HepG2 (cell line): ENCODE measurements at regions not wholly inside any gene's neighbourhood (a gene's known extent, or its start where the extent isn't known, plus 50 kb on each side); places are given as distances from the start of the nearest gene placed in this dataset.

Experiments
- SAP130 ChIP-seq: IDR thresholded peaks from 2 replicates; pipeline ENCODE4 v1.6.1; 2016; ENCODE audit warnings: low read depth
- ZNF30 ChIP-seq: sonication (generic); formaldehyde crosslinking; IDR thresholded peaks from 2 replicates; pipeline ENCODE4 v1.5.0; 2020; ENCODE audit warnings: mild to moderate bottlenecking, missing genetic modification reagents
- ZNF569 ChIP-seq: sonication (generic); formaldehyde crosslinking; IDR thresholded peaks from 2 replicates; pipeline ENCODE4 v1.5.0; 2020; ENCODE audit warnings: mild to moderate bottlenecking, missing genetic modification reagents, moderate library complexity, borderline replicate concordance
- TF ChIP-seq, protein P1 (sequence below): sonication (generic); formaldehyde crosslinking; IDR thresholded peaks from 2 replicates; pipeline ENCODE4 v1.4.0; 2020; ENCODE audit warnings: missing genetic modification reagents
- TF ChIP-seq, protein P2 (sequence below): sonication (generic); formaldehyde crosslinking; IDR thresholded peaks from 2 replicates; pipeline ENCODE4 v1.9.0; 2021; ENCODE audit warnings: mild to moderate bottlenecking, missing genetic modification reagents
- TF ChIP-seq, protein P3 (sequence below): sonication (generic); formaldehyde crosslinking; IDR thresholded peaks from 2 replicates; pipeline ENCODE4 v1.4.0; 2020; ENCODE audit warnings: missing genetic modification reagents, borderline replicate concordance
- TF ChIP-seq, protein P4 (sequence below): sonication (generic); formaldehyde crosslinking; IDR thresholded peaks from 2 replicates; pipeline ENCODE4 v1.5.0; 2020; ENCODE audit warnings: missing genetic modification reagents, mild to moderate bottlenecking, borderline replicate concordance
- TF ChIP-seq, protein P5 (sequence below): sonication (generic); formaldehyde crosslinking; conservative IDR thresholded peaks from 2 replicates; pipeline ENCODE4 v1.8.0; 2022; ENCODE audit warnings: missing genetic modification reagents

DNA sequence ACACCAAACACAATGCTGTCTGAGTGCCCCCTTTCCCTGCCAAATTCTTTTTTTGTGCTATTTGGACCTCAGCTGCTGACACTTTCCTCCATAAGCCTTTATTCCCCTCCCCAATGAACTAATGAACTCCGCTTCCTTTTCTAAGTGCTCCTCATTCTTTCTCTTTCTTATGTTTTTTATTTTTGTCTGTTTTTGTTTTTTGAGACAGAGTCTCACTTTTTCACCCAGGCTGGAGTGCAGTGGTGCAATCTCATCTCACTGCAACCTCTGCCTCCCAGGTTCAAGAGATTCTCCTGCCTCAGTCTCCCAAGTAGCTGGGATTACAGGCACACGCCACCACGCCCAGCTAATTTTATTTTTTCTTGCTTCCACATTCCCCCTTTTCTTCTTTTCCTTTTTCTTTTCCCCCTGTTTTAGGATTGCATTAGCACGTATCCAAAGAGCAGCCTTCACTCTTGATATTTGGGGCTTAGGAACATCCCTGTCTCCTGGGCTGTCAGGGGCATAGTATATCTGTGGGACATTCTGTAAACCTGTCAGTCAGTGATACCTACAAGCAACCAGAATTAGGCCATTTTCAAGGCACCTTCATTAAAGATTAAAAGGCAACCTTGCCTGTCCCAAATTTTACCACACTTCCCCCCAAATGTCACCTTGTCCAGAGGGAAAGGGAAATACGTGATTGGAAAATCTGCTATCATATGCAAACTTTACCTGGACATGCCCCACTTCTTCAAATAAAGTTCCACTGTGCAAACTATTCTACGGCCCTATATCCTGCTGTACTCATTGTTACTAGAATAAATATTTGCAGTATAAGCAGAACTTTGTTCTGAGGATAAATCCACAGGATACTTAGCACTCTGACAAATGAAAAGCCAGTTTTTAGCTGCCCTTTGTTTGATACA lies 65.1 kb upstream of the ACSL3 start (continued):
- TF ChIP-seq, protein P1, sequence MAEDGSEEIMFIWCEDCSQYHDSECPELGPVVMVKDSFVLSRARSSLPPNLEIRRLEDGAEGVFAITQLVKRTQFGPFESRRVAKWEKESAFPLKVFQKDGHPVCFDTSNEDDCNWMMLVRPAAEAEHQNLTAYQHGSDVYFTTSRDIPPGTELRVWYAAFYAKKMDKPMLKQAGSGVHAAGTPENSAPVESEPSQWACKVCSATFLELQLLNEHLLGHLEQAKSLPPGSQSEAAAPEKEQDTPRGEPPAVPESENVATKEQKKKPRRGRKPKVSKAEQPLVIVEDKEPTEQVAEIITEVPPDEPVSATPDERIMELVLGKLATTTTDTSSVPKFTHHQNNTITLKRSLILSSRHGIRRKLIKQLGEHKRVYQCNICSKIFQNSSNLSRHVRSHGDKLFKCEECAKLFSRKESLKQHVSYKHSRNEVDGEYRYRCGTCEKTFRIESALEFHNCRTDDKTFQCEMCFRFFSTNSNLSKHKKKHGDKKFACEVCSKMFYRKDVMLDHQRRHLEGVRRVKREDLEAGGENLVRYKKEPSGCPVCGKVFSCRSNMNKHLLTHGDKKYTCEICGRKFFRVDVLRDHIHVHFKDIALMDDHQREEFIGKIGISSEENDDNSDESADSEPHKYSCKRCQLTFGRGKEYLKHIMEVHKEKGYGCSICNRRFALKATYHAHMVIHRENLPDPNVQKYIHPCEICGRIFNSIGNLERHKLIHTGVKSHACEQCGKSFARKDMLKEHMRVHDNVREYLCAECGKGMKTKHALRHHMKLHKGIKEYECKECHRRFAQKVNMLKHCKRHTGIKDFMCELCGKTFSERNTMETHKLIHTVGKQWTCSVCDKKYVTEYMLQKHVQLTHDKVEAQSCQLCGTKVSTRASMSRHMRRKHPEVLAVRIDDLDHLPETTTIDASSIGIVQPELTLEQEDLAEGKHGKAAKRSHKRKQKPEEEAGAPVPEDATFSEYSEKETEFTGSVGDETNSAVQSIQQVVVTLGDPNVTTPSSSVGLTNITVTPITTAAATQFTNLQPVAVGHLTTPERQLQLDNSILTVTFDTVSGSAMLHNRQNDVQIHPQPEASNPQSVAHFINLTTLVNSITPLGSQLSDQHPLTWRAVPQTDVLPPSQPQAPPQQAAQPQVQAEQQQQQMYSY (CRISPR knock-in tag) = 0 out of 2 replicates have a peak, but pooled peaks have one; percentile 3
- TF ChIP-seq, protein P2, sequence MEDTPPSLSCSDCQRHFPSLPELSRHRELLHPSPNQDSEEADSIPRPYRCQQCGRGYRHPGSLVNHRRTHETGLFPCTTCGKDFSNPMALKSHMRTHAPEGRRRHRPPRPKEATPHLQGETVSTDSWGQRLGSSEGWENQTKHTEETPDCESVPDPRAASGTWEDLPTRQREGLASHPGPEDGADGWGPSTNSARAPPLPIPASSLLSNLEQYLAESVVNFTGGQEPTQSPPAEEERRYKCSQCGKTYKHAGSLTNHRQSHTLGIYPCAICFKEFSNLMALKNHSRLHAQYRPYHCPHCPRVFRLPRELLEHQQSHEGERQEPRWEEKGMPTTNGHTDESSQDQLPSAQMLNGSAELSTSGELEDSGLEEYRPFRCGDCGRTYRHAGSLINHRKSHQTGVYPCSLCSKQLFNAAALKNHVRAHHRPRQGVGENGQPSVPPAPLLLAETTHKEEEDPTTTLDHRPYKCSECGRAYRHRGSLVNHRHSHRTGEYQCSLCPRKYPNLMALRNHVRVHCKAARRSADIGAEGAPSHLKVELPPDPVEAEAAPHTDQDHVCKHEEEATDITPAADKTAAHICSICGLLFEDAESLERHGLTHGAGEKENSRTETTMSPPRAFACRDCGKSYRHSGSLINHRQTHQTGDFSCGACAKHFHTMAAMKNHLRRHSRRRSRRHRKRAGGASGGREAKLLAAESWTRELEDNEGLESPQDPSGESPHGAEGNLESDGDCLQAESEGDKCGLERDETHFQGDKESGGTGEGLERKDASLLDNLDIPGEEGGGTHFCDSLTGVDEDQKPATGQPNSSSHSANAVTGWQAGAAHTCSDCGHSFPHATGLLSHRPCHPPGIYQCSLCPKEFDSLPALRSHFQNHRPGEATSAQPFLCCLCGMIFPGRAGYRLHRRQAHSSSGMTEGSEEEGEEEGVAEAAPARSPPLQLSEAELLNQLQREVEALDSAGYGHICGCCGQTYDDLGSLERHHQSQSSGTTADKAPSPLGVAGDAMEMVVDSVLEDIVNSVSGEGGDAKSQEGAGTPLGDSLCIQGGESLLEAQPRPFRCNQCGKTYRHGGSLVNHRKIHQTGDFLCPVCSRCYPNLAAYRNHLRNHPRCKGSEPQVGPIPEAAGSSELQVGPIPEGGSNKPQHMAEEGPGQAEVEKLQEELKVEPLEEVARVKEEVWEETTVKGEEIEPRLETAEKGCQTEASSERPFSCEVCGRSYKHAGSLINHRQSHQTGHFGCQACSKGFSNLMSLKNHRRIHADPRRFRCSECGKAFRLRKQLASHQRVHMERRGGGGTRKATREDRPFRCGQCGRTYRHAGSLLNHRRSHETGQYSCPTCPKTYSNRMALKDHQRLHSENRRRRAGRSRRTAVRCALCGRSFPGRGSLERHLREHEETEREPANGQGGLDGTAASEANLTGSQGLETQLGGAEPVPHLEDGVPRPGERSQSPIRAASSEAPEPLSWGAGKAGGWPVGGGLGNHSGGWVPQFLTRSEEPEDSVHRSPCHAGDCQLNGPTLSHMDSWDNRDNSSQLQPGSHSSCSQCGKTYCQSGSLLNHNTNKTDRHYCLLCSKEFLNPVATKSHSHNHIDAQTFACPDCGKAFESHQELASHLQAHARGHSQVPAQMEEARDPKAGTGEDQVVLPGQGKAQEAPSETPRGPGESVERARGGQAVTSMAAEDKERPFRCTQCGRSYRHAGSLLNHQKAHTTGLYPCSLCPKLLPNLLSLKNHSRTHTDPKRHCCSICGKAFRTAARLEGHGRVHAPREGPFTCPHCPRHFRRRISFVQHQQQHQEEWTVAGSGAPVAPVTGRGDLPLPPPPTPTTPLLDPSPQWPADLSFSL (CRISPR knock-in tag) = no peak
- TF ChIP-seq, protein P3, sequence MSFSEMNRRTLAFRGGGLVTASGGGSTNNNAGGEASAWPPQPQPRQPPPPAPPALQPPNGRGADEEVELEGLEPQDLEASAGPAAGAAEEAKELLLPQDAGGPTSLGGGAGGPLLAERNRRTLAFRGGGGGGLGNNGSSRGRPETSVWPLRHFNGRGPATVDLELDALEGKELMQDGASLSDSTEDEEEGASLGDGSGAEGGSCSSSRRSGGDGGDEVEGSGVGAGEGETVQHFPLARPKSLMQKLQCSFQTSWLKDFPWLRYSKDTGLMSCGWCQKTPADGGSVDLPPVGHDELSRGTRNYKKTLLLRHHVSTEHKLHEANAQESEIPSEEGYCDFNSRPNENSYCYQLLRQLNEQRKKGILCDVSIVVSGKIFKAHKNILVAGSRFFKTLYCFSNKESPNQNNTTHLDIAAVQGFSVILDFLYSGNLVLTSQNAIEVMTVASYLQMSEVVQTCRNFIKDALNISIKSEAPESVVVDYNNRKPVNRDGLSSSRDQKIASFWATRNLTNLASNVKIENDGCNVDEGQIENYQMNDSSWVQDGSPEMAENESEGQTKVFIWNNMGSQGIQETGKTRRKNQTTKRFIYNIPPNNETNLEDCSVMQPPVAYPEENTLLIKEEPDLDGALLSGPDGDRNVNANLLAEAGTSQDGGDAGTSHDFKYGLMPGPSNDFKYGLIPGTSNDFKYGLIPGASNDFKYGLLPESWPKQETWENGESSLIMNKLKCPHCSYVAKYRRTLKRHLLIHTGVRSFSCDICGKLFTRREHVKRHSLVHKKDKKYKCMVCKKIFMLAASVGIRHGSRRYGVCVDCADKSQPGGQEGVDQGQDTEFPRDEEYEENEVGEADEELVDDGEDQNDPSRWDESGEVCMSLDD = no peak
- TF ChIP-seq, protein P4, sequence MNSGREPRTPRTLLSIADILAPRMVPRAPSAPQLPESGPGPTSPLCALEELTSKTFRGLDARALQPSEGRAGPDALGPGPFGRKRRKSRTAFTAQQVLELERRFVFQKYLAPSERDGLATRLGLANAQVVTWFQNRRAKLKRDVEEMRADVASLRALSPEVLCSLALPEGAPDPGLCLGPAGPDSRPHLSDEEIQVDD (CRISPR knock-in tag) = no peak
- TF ChIP-seq ZNF569 (CRISPR knock-in tag) (no peak), ZNF30 (CRISPR knock-in tag) (0 out of 2 replicates have a peak, but pooled peaks have one; percentile 24), SAP130 (CRISPR knock-in tag) (peak; percentile 85)
- TF ChIP-seq, protein P5, sequence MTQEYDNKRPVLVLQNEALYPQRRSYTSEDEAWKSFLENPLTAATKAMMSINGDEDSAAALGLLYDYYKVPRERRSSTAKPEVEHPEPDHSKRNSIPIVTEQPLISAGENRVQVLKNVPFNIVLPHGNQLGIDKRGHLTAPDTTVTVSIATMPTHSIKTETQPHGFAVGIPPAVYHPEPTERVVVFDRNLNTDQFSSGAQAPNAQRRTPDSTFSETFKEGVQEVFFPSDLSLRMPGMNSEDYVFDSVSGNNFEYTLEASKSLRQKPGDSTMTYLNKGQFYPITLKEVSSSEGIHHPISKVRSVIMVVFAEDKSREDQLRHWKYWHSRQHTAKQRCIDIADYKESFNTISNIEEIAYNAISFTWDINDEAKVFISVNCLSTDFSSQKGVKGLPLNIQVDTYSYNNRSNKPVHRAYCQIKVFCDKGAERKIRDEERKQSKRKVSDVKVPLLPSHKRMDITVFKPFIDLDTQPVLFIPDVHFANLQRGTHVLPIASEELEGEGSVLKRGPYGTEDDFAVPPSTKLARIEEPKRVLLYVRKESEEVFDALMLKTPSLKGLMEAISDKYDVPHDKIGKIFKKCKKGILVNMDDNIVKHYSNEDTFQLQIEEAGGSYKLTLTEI (CRISPR knock-in tag) = no peak
